CD4-positive, alpha-beta T cell treated with Interleukin-17A for 1 hour (primary cell): ENCODE measurements at regions not wholly inside any gene's neighbourhood (a gene's known extent, or its start where the extent isn't known, plus 50 kb on each side); places are given as distances from the start of the nearest gene placed in this dataset.

Source experiments
- DNase-seq: peaks from one replicate; pipeline ENCODE4 v3.0.0-alpha.2; 2020

DNA sequence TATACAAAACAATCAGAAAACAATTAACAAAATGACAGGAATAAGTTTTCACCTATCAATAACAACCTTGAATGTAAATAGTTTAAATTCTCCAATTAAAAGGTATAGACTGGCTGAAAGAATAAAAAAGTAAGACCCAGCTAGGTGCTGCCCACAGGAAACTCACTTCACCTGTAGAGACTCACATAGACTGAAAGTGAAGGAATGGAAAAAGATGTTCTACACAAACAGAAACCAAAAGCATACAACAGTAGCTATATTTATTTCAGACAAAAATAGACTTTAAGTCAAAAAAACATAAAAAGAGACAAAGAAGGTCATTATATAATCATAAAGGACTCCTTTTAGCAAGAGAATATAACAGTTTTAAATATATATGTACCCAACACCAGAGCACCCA is 152.4 kb upstream of the PWP1 start:
- no peak for DNase-seq

DNA sequence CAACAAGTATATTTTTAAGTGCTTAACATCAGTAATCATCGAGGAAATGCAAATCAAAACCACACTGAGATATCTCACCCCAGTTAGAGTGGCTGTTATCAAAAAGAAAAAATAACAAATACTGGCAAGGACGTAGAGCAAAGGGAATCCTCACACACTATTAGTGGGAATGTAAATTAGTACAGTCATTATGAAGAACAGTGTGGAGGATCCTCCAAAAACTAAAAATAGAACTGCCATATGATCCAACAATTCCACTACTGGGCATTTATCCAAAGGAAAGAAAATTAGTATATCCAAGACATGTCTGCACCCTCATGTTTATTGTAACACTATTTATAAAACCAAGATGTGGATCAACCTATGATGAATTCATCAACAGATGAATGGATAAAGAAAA is 149.0 kb upstream of the PWP1 start:
- no peak for DNase-seq

DNA sequence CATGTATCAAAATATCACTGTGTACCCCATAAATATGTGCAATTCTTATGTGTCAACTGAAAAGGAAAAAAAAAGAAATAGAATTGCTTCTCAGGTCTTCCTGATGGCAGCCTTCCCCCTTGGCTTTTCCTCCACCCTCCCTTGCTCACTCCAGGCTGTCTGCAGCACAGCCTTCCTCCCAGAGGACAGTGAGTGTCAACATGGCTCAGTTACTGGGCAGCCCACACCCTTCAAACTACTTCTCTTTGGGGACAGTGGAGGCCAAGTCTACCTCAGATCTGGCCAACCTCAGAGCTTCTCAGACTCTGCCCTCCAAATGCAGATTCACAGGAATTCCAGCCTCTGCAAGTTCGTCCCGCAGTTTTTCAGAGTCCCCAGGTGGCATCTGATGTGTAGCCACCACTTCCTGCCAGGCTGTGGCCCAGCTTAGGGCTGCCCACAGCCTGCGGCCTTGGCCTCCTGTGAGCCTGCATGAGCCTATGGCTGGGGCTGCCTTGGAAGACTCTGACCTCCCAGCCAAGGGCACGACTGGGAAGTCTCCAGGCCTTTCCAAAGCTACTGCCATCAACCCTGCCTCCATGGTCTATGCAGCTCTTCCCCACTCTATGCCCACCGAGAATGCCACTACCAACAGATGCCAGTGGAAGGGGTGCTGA is 148.0 kb upstream of the PWP1 start:
- DNase-seq: no peak

DNA sequence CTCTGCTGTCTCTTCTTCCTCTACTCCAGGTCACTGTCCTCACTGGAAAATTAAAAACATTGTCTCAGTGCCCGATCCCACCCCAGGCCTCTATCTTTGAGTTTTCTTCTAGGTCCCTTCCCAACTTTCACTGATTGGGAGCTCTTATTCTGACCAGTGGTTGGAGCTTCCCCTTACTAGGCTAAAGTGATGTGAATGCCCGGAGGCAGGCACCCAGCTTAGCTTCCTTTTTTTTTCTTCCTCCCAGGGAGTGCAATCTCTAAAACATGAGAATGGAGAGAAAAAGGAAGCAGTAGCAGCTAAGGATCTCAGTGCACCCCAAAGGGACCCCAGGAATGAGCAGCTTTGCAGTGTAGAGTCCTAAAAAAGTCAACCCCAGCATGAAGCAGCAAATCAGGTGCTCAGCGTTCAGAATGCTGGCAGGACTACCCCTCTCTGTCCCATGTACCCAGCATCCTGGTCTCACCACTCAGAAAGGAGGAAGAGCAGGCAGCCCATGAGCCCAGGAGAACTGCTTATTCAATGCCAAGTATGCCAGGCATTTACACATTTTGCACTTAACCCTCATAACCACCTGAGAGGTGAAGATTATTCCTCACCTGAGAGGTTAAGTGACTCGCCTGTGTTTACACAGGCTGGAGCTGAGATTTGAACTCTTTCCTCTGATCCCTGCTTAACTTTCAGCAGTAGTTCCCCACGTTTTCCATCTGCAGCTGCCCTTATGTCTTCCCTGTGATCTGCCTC is 146.2 kb upstream of the PWP1 start:
- DNase-seq: no peak

DNA sequence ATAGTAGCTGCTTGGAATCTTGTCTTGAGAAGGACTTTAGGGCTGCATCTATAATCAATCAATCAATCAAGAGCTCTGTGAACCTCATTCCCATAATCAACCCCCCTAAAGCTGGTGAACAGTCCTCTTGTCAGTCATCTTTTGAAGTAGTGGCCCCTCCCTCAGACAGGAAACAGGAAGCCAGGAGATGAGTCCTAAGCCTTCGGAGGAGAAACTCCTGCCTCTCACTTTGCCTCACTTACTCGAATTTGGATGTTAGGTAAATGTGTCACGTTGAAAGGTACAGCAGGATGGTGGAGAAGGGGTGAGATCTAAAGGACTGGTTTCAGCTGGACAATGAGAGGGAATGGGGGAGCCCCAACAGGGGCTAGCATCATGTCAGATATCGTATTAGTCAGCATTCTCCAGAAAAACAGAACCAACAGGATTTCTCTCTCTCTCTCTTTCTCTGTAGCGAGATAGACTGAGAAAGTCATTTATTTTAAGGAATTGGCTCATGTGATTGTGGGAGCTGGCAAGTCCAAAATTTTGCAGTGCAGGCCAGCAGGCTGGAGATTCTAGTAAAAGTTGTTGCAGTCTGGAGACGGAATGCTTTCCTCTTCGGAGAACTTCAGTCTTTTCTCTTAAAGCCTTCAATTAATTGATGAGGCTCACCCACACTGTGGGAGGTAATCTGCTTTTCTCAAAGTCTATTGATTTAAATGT is 144.4 kb upstream of the PWP1 start:
- DNase-seq: no peak

DNA sequence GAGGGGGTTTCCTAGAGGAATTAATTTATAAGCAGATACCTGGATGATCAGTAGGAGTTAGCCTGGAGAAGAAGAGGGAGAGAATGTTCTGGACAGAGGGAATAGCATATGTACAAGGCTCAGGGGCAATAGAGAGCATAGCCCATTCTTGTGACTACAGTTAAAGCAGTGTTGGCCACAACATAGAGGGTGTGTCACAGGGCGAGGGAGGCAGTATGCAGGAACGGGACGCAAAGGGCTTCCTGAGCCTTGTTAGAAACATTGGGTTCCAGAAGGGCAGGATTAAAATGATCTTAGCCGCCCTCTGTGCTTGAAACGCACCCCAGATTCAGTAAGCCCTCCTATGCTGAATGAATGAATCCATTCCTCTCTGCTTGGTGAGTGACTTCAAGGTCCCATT is 142.2 kb upstream of the PWP1 start:
- DNase-seq: no peak

DNA sequence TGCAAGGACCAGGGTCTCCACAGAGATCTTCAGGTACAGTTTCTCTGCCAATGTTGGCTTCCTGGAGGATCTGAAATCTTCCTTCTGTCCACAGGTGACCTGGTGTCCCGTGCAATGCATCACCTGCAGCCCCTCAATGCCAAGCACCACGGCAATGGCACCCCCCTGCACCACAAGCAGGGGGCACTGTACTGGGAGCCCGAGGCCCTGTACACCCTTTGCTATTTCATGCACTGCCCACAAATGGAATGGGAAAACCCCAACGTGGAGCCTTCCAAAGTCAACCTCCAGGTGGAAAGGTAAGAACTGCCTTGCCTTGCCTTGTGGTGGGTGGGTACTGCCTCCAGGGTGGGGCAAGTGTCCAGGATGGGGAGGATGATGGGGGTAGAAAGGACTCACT is 141.8 kb upstream of the PWP1 start:
- no peak for DNase-seq

DNA sequence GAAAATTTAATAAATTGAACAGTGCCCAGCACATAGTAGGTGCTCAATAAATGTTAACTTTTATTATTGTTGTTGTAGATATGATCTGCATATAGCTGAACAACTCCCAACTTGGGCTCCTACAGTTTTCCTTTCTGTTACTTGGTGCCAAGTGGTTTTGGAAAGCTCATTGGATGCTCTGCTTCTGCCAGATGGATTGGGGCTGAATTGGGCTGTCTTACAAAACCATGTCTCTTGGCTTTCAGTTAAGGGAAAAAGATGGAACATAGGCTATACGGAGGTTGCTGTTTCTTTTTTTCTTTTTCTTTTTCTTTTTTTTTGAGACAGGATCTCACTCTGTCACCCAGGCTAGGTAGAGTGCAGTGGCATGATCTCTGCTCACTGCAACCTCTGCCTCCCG is 140.7 kb upstream of the PWP1 start:
- no peak for DNase-seq

DNA sequence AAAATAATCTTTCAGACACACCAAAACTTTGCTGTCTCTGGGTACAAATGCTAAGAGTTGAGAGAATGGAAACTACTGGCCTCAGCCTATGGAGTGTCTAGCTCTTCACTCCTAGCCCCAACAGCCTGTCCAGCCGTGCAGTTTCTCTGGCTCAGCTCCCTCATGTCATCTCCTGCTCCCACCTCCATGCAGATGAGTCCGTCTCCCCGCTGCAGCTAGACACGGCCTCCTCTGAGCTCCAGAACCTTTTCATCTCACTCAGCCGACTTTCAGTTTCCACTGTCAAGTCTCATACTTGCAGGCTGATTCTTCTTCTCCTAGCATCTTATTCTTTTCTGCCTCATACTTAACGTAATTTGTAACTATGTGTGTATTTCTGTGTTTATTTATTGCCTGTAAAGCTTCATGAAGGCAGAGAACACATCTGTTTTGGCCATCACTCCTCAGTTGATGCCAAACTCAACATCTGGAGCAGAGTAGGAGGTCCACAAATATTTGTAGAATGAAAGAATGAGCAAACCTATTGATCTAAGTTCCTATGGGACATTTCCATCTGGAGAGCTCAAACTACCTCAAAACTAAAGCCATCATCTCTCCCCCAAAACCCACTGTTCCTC is 139.8 kb upstream of the PWP1 start:
- no peak for DNase-seq

DNA sequence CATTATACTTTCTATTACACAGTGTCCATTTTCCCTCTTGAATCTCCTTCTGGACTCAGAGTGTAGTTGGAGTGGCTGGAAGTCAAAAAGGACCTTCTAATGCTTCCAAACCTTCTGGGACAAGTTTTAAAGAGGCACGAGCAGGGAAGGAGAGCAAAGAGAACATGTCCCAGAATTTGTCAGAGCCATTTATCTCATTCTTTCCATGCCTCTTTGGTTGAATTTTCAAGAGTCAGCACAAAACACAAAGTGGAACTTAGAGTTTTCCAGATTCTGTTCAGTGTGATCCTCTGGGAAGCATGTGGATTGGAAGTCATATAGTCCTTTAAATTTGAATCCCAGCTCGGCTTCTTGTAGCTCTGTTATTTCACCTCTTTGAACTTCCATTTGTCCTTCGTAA is 138.2 kb upstream of the PWP1 start:
- DNase-seq: no peak

DNA sequence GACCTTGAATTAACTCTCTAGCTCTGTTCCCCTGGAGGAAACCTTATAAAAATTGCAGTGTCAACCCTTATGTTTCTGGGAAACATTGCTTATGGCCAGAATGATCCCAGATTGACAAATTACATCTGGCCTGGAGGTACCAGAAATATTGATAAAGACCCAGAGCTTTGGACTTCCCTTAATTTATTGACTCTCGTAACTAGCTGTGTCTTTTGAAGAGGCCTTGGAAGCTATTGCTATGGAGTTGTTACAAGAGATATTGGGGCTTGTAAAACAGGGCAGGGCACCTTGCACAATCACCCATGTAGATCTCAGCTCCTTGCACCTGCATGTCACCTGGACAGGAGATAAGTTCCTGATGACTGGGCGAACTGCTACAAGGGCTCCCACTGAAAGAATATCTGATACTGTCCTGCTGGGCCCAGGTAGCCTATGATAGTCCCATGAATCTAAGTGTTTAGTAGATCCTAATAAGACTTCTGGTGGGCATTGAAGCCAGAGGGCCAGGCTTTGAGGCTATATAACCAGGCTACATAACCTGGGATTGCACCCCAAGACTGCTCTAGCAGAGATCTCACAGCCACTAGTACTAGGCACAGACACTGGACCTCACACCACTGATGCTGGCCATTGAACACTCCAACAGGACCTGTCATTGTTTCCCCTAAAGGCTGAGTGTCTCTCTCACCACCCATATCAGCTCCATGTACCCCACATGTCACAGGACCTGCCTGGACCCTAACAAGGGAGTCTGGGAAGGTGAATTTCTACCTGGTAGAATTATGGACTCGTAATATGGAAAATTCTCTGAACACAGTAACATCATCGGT is 135.7 kb upstream of the PWP1 start:
- no peak for DNase-seq

DNA sequence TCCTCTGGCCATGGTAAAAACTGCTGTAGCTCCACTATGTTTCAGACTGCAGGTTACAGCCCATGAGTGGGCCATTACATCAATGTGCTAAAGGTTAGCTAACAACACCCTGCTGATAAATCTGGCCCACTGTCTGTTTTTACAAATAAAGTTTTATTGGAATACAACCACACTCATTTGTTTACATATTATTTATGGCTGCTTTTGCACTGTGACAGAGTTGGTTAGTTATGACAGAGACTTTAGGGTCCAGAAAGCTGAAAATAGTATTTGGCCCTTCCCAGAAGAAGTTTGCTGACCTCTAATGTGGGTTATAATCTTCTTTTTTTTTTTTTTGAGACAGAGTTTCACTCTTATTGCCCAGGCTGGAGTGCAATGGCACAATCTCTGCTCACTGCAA is 134.2 kb upstream of the PWP1 start:
- DNase-seq: no peak

DNA sequence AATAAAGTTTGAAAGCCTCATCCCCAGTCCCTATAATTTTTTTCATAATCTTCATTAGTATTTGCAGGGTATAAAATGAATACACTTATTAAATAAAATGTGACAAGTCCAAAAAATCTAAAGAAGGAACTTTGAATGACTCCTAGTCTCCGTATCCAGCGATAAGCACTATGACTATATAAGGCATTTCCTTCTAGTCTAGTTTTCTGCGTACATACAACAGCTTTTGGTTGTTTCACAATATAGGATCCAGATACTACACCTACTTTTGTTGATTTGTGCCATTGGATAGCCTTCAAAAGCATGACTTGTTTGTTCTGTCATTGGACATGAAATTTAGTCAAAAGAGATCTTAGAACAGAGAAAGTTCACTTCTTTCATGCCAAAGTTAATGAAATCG is 133.3 kb upstream of the PWP1 start:
- DNase-seq: no peak

DNA sequence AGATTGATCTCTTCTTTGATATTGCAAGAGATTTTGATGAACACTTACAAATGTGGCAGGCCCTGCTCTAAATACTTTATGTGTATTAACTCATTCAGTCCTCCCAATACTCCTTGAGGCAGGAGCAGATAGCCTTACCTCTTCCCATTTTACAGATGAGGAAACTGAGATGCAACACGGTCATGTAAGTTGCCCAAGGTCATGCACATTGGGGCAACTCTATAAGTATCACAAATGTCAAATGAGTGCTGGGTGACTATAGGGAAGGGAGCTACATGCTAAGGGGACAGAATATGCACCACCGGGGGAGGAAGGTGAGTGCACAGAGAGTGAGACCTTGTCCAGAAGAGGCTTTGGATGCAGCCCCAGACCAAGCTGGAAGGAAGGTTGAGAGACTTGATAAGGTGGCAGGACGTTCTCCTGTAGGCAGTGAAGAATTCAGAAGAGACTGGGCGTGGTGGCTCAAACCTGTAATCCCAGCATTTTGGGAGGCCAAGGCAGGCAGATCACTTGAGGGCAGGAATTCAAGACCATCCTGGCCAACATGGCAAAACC is 132.3 kb upstream of the PWP1 start:
- DNase-seq: no peak

DNA sequence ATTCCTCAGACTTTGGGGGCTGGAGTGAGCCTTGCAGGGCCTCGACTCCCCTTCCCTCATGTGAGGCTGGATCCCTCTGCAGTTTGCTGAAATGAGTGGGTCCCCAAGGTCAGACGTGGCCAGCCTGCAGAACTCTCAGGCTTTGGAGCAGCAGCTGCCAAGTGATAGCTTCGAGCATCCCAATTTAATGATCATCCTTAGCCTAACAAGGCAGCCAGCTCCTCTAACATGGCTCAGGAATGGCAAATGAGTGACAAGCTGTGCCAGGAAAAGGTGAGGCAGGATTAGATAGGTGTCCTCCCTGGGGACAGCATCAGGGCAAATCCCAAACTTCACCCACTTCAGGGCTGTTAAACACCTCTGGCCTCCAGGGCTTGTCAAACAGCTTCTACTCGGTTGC is 130.7 kb upstream of the PWP1 start:
- DNase-seq: no peak

DNA sequence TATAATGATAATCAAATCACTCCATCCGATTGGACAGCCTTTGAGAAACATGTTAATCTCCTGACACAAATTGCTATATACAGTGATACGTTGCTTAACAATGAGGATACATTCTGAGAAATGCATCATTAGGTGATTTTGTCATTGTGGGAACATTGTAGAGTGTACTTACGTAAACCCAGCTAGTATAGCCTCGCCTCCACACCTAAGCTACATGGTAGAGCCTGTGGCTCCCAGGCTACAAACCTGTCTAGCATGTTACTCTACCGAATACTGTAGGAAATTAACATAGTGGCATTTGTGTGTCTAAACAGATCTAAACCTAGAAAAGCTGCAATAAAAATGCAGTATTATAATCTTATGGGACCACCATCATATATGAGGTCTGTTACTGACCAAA is 128.6 kb upstream of the PWP1 start:
- no peak for DNase-seq

DNA sequence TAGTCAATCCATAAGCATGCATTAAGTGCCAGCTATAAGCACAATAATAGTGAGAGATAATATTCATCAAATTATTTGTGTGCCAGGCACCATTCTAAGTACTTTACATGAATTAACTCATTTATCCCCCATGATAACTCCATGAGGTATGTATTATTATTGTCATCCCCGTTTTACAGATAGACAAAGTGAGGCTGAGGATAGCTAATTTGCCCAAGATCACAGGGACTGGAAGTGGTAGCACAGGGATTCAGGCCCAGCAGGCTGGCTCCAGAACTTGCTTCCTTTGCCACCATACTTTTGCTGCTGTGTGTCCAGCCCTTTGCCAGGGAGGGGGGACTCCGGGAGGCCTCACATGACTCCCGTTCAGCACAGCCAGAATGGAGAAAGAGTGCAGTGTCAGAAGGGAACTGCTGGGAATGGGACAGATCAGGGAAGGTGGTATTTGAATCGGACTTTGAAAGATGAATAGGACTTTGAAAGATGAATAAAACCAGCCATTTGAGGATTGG is 128.0 kb upstream of the PWP1 start:
- no peak for DNase-seq

DNA sequence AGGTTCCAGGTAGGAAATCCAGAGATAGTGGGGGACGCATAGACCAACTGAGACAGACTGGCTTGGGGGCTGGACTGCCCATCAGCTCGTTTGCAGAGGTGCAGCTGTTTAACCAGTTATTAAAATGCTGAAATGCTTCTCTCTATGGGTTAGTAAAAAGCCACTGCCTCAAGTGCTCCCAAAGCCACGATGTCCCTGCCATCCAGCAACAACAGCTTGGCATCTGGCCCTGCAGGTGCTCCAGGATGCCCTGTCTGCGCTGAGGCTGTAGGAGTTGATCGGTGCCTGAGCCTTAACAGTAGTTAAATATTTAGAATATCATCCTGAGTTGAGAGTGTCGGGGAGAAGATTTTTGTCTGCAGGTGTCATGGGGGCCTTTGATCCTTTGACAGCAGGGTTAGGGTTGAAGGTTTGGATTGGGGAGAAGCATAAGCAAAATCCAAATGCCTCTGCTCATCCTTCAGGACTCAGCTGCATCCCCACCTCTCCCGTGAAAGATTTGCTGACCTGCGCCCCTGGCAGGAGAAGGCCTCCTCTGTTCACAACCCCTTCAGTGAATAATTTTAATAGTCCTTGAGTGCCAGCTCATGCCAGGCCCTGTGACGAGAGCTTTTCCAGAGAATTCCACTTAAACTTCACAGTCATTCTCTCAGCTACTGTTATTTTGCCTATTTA is 127.3 kb upstream of the PWP1 start:
- no peak for DNase-seq

DNA sequence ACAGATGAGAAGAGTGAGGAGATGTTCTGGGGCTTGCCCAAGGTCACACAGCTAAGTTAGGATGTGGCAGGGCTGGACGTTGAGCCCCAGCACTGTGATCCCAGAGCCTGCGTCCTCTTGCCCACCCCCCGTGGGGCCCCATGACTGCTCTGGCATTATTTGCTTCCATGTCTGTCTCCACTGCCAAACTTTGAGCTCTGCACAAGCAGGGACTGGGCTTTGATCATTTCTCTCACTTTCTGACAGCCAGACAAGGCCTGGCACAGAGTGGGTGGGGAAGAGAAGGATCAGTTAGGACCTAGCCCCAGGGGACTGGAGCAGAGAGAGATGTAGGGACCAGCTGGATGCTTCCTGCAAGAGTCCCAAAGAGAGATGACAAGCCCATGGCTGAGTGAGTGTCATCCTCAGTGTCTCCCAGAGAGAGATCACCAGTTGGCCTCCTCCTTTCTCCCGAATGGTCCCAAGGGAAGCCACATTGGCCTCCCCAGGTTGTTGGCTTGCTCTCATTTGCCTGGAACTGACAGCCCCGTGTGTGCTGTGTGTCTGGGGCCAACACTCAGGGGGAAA is 126.7 kb upstream of the PWP1 start:
- no peak for DNase-seq

DNA sequence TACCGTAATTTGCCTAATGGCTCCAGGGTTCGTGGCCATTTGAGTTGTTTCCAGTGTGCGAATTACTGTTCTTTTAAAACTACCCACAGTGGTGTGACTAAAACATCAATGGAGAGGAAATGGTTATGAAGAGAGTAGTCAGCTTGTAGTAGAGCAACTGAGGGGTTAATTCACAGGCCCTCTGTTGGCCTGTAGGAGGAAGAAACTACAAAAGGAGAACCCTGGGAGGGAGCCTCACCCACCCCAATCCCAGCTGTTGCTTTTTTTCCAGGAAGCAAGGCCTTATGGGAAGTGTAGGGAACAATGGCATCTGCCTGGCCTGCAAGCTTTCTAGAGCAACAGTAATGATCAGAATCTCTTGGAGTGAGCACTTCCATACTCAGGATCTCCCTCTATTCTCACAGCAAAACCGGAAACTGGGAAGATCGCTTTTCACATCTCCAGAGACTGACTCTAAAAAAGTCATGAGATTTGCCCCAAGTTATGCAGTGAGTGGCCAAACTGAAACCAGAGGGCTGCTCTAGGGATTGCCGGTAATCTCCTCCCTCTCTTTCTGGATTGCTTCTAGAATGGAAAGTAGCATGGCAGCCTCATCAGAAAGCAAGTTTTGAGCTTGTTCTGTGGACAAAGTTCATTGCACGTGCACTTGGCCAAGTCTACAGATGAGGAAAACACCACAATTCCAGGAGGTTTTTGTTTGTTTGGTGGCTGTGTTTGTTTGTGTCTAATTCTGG is 125.3 kb upstream of the PWP1 start:
- no peak for DNase-seq

DNA sequence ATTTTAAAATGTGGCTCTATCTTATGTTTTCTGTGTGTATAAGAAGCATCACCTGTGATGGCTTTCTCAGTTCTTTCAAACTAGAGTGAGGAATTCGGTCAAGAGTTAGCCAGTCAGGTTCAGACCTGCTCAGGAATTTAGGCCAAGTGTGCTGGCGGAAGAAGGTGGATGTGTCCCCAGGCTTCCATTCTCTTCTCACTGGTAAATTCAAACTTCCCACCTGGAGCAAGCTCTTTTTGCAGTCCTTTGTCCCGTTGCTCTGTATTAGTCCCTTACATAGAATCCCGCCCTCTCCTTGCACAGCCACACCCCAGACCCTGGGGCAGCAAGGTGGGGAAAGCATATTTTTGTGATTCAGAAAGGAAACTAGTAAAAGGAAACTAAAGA is 124.7 kb upstream of the PWP1 start:
- DNase-seq: no peak
